Kidney (tissue), 13 donors: ENCODE measurements at regions not wholly inside any gene's neighbourhood (a gene's known extent, or its start where the extent isn't known, plus 50 kb on each side); places are given as distances from the start of the nearest gene placed in this dataset.

Experiments
- DNase-seq, 5 donors: peaks; one replicate each; pipeline ENCODE4 v3.0.0-alpha.2; 2013 to 2020
- FAIRE-seq: peaks from 2 replicates; lab custom pipeline; 2012; peaks lifted over from hg19 to GRCh38; lab: Jason Lieb, UNC
- H3K27ac ChIP-seq, 2 donors: one replicate each; pipeline ENCODE4 v1.7.0; 2013; ENCODE audit warnings: low read depth in 2 of 2, low read length in 2 of 2, inconsistent platforms in 1 of 2
- H3K27me3 ChIP-seq: one replicate; pipeline ENCODE4 v1.7.1; 2013; ENCODE audit warnings: low read length, inconsistent platforms; ENCODE audit not compliant: control insufficient read depth, insufficient read depth
- H3K36me3 ChIP-seq, 3 donors: one replicate each; pipeline versions ENCODE4 v1.7.0 to v1.7.1; 2013; ENCODE audit warnings: low read length in 3 of 3, control low read depth in 1 of 3, inconsistent platforms in 1 of 3; ENCODE audit not compliant: insufficient read depth in 3 of 3, control insufficient read depth in 2 of 3
- H3K4me1 ChIP-seq, 3 donors: one replicate each; pipeline versions ENCODE4 v1.7.0 to v1.7.1; 2013; ENCODE audit warnings: low read length in 3 of 3, inconsistent platforms in 1 of 3, low read depth in 1 of 3; ENCODE audit not compliant: control insufficient read depth in 2 of 3, insufficient read depth in 2 of 3
- H3K4me3 ChIP-seq, 3 donors: one replicate each; pipeline versions ENCODE4 v1.7.0 to v1.8.1; 2013; ENCODE audit warnings: low read length in 3 of 3, control low read depth in 1 of 3, inconsistent platforms in 1 of 3
- H3K9ac ChIP-seq, 3 donors: one replicate each; pipeline versions ENCODE4 v1.7.0 to v1.7.1; 2013; ENCODE audit warnings: low read length in 3 of 3, control low read depth in 1 of 3, inconsistent platforms in 1 of 3
- H3K9me3 ChIP-seq, 3 donors: one replicate each; pipeline versions ENCODE4 v1.7.0 to v1.7.1; 2013; ENCODE audit warnings: low read length in 3 of 3, control low read depth in 1 of 3, inconsistent platforms in 1 of 3; ENCODE audit not compliant: control insufficient read depth in 2 of 3, insufficient read depth in 1 of 3
- intact Hi-C: fragments of 100-400 bp; cut with DNase I; formaldehyde crosslinking; loops from one replicate; pipeline ENCODE4 v1.11.1; 2022
- TF ChIP-seq, protein P1 (sequence below): IDR thresholded peaks from 3 replicates; pipeline ENCODE4 v1.5.1; 2012; ENCODE audit warnings: mild to moderate bottlenecking, moderate library complexity, borderline replicate concordance; ENCODE audit not compliant: insufficient read depth; ENCODE audit errors: extremely low read depth
- donor health status: control.
- donor health status: control.
- donor health status: control.
- donor health status: control.
- donor health status: control.
- donor health status: DM: yes; HTN: yes; CAD: no.
- donor health status: Normal renal cell carcinoma (clear cell type).

DNA sequence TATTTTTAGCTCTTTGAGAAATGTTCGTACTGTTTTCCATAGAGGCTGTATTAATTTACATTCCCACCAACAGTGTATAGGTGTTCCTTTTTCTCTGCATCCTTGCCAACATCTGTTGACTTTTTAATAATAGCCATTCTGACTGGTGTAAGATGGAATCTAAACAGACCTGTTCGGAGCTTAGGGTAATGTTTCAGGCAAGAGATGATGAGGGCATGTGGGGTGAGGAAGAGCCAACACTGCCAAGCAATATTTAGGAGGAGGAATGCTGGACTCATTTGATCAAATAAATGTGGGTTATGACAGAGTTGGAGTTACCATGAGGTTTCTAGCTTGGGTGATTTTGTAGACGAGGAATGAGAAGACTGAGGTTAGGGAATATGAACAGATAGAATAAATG, 382.9 kb downstream of the KLF12 start:
- intact Hi-C loops: no loop called here
- H3K9ac ChIP-seq: no peak overlapping the region
- FAIRE-seq (no peak), DNase-seq (no peak)
- TF ChIP-seq, protein P1, sequence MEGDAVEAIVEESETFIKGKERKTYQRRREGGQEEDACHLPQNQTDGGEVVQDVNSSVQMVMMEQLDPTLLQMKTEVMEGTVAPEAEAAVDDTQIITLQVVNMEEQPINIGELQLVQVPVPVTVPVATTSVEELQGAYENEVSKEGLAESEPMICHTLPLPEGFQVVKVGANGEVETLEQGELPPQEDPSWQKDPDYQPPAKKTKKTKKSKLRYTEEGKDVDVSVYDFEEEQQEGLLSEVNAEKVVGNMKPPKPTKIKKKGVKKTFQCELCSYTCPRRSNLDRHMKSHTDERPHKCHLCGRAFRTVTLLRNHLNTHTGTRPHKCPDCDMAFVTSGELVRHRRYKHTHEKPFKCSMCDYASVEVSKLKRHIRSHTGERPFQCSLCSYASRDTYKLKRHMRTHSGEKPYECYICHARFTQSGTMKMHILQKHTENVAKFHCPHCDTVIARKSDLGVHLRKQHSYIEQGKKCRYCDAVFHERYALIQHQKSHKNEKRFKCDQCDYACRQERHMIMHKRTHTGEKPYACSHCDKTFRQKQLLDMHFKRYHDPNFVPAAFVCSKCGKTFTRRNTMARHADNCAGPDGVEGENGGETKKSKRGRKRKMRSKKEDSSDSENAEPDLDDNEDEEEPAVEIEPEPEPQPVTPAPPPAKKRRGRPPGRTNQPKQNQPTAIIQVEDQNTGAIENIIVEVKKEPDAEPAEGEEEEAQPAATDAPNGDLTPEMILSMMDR: no peak
- H3K4me1 ChIP-seq: peaks cover 0 to 2% (median 0%) of the 10 kb centered on the region in 3 donors
- no peaks in the 10 kb centered on the region for H3K27me3 ChIP-seq
- no peaks in the 10 kb centered on the region for H3K9me3 ChIP-seq
- no peaks in the 10 kb centered on the region for H3K36me3 ChIP-seq
- no peak overlapping the region for H3K4me3 ChIP-seq
- no peak overlapping the region for H3K27ac ChIP-seq

DNA sequence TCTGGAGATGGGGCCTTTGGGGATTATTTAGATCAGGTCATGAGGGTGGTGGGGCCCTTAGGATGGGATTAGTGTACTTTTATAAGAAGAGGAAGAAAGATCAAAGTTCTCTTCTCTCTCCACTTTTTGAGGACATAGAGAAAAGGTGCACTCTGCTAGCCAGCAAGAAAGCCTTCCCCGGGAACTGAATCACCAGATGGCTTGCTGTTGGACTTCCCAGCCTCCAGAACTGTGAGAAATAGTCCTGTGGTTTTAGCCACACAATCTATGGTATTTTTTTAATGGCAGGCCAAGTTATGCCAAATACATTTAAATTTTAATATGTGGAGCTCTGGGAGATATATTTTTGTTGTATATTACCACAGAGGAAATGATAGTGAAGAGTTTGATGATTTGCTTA, 385.8 kb downstream of the KLF12 start:
- Histone ChIP-seq H3K4me1 (no peaks in the 10 kb centered on the region), H3K27ac (no peak overlapping the region), H3K27me3 (no peaks in the 10 kb centered on the region), H3K9ac (no peak overlapping the region), H3K9me3 (no peaks in the 10 kb centered on the region), H3K4me3 (no peak overlapping the region), H3K36me3 (no peaks in the 10 kb centered on the region)
- intact Hi-C loops: no loop called here
- TF ChIP-seq, protein P1: no peak
- no peak for DNase-seq
- FAIRE-seq: no peak

DNA sequence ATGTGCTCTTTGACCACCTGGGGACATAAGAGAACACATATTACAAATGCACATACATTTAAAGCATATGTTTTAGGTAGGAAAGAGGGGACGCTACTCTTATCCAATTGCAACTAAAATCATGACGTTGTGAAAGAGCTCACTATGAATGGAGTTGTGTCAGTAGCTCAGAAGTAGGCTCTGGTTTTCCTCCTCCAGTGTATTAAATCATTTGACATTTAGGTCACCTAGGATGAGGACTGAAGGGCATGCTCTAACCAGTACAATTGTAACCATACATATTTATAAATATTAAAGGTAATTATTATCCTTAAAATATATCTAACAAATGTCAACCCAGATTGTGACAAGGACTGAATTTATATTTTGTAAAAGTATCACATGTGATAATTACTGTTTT, 389.0 kb downstream of the KLF12 start:
- TF ChIP-seq, protein P1: no peak
- H3K4me3 ChIP-seq: no peak overlapping the region
- no peaks in the 10 kb centered on the region for H3K9me3 ChIP-seq
- intact Hi-C loops: no loop called here
- H3K27me3 ChIP-seq: no peaks in the 10 kb centered on the region
- H3K27ac ChIP-seq: no peak overlapping the region
- FAIRE-seq: no peak
- H3K4me1 ChIP-seq: no peaks in the 10 kb centered on the region
- DNase-seq: no peak
- no peaks in the 10 kb centered on the region for H3K36me3 ChIP-seq
- H3K9ac ChIP-seq: no peak overlapping the region

DNA sequence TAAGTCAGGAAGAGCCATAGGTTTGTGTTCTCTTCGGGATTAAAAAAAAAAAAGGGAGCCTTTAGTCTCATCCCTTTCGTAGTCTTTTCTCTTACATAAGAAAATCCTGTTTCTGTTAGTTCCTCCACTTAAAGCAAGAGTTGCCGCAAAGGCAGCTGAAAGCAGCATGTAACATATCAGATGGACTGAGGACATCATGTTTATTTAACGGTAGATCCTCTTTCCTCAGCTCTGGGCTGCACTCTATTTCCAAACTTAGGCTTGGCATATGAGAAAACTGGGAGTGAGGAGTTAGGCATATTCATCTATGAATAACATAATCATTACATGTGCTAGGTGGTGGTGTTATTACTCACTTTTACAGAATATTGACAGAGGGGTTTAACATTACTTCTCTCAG, 391.2 kb downstream of the KLF12 start:
- H3K27ac ChIP-seq: no peak overlapping the region
- no peak overlapping the region for H3K4me3 ChIP-seq
- no peak overlapping the region for H3K9ac ChIP-seq
- TF ChIP-seq, protein P1: no peak
- FAIRE-seq (no peak), DNase-seq (no peak)
- no peaks in the 10 kb centered on the region for H3K36me3 ChIP-seq
- H3K27me3 ChIP-seq: no peaks in the 10 kb centered on the region
- no peaks in the 10 kb centered on the region for H3K4me1 ChIP-seq
- no peaks in the 10 kb centered on the region for H3K9me3 ChIP-seq
- intact Hi-C loops: no loop called here
